Spleen (tissue), 11 donors: ENCODE measurements at regions not wholly inside any gene's neighbourhood (a gene's known extent, or its start where the extent isn't known, plus 50 kb on each side); places are given as distances from the start of the nearest gene placed in this dataset.

Source experiments
- DNase-seq: peaks from one replicate; pipeline ENCODE4 v3.0.0-alpha.2; 2020
- H3K27ac ChIP-seq, 8 donors: fragments of 200-600 bp; sonication (generic) in 7 of 8; 1 replicate in 4 of 8; 2 replicates in 4 of 8; pipeline versions ENCODE4 v1.5.0 to v1.8.0; 2016 to 2021; ENCODE audit warnings: inconsistent platforms in 4 of 8, mild to moderate bottlenecking in 4 of 8, moderate library complexity in 1 of 8
- H3K27me3 ChIP-seq, 7 donors: fragments of 200-600 bp; sonication (generic) in 6 of 7; replicated peaks in 1 of 7; 1 replicate in 4 of 7; 2 replicates in 3 of 7; pipeline versions ENCODE4 v1.5.0 to v1.8.0; 2016 to 2021; ENCODE audit warnings: inconsistent platforms in 3 of 7, mild to moderate bottlenecking in 1 of 7
- H3K36me3 ChIP-seq, 6 donors: fragments of 200-600 bp; sonication (generic) in 5 of 6; 1 replicate in 4 of 6; 2 replicates in 2 of 6; pipeline versions ENCODE4 v1.5.0 to v1.8.0; 2016 to 2021; ENCODE audit warnings: inconsistent platforms in 2 of 6
- H3K4me1 ChIP-seq, 6 donors: fragments of 200-600 bp; sonication (generic) in 5 of 6; 1 replicate in 3 of 6; 2 replicates in 3 of 6; pipeline versions ENCODE4 v1.5.0 to v1.8.0; 2016 to 2021; ENCODE audit warnings: inconsistent platforms in 3 of 6
- H3K4me3 ChIP-seq, 8 donors: fragments of 200-600 bp; sonication (generic) in 7 of 8; 1 replicate in 4 of 8; 2 replicates in 4 of 8; pipeline versions ENCODE4 v1.5.0 to v1.8.0; 2016 to 2021; ENCODE audit warnings: inconsistent platforms in 4 of 8, mild to moderate bottlenecking in 4 of 8, moderate library complexity in 2 of 8
- H3K9me3 ChIP-seq, 8 donors: fragments of 200-600 bp; sonication (generic) in 7 of 8; 1 replicate in 4 of 8; 2 replicates in 4 of 8; pipeline versions ENCODE4 v1.5.0 to v1.8.0; 2016 to 2021; ENCODE audit warnings: inconsistent platforms in 4 of 8
- POLR2A ChIP-seq, 3 donors: fragments of 450-650 bp; IDR thresholded peaks; one replicate each; pipeline ENCODE4 v1.5.1; 2017; ENCODE audit warnings: antibody characterized with exemption in 3 of 3, mild to moderate bottlenecking in 1 of 3
- POLR2AphosphoS5 ChIP-seq, 3 donors: sonication (generic); formaldehyde crosslinking; IDR thresholded peaks; one replicate each; pipeline ENCODE4 v1.5.1; 2017; ENCODE audit warnings: antibody characterized with exemption in 3 of 3
- WGBS, 5 donors: extraction: QIAGEN DNeasy Blood & Tissue Kit in 3 of 5; methylation state at CpG; one replicate each; pipeline versions ENCODE4 v1.1.5 to v1.1.7; 2013 to 2018; 5-methylcytosine and 5-hydroxymethylcytosine counted together
- intact Hi-C: fragments of 100-400 bp; cut with DNase I; formaldehyde crosslinking; loops from one replicate; pipeline ENCODE4 v1.15.0; 2023; ENCODE audit warnings: low total_unique reads
- TF ChIP-seq, protein P1 (sequence below), 11 experiments: fragments of 200-600 bp in 7 of 11; fragments of 450-650 bp in 4 of 11; sonication (generic) in 4 of 11; IDR thresholded peaks in 8 of 11; conservative IDR thresholded peaks in 3 of 11; 1 replicate in 7 of 11; 2 replicates in 4 of 11; pipeline versions ENCODE4 v1.4.0 to v1.8.0; 2016 to 2021; ENCODE audit warnings: antibody characterized with exemption in 11 of 11, inconsistent platforms in 4 of 11, mild to moderate bottlenecking in 1 of 11
- donor health status: healthy with polysubstance abuse.
- donor health status: DM: no; HTN: no; CAD: no; lungs with moderate emphysema.
- donor health status: DM: no; HTN: no; CAD: no.
- donor health status: Bipolar disorder and iron deficiency.
- donor health status: healthy.
- donor health status: DM: no; HTN: no; CAD: no.
- donor health status: DM: yes; HTN: yes; CAD: no.

DNA sequence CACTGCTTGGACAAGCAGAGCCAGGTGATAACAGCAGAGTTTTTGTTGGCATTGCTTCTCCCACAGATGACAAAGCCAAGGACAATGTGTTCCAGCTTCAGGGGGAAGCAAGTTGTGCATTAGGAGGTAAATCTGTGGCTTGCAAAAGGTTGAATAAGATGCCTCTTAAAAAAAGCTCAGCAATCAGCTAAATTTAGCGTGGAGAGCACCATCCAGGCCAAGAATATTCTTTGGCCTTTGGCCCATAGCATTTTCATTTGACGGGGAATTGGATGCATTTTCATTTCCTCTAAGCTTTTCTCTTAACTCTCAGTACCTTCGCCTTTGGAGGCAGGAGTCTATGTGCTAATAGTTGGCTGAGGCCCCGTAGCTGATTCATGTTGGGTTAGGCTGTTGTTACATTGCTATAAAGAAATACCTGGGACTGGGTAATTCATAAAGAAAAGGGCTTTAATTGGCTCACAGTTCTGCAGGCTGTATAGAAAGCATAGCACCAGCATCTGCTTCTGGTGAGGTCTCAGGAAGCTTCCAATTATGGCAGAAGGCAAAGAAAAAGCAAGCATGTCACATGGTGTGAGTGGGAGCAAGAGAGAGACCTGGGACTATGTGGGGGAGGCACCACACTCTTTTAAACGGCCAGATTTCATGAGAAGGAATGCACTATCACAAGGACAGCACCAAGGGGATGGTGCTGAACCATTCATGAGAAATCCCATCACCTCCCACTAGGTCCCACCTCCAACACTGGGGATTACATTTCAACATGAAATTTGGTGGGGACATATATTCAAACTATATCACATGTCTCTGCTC is 350.1 kb upstream of the C11orf87 start:
- Histone ChIP-seq H3K4me3 (no peak overlapping the region), H3K36me3 (no peaks in the 10 kb centered on the region), H3K4me1 (no peaks in the 10 kb centered on the region), H3K27me3 (no peaks in the 10 kb centered on the region), H3K27ac (no peak overlapping the region), H3K9me3 (peaks cover 0 to 22% (median 12%) of the 10 kb centered on the region in 8 donors)
- TF ChIP-seq, protein P1, sequence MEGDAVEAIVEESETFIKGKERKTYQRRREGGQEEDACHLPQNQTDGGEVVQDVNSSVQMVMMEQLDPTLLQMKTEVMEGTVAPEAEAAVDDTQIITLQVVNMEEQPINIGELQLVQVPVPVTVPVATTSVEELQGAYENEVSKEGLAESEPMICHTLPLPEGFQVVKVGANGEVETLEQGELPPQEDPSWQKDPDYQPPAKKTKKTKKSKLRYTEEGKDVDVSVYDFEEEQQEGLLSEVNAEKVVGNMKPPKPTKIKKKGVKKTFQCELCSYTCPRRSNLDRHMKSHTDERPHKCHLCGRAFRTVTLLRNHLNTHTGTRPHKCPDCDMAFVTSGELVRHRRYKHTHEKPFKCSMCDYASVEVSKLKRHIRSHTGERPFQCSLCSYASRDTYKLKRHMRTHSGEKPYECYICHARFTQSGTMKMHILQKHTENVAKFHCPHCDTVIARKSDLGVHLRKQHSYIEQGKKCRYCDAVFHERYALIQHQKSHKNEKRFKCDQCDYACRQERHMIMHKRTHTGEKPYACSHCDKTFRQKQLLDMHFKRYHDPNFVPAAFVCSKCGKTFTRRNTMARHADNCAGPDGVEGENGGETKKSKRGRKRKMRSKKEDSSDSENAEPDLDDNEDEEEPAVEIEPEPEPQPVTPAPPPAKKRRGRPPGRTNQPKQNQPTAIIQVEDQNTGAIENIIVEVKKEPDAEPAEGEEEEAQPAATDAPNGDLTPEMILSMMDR (IDR thresholded peaks at IDR 0.05 in 8 of 11, conservative IDR thresholded peaks at IDR 0.05 in 3 of 11) = no peak
- TF ChIP-seq POLR2A (IDR thresholded peaks at IDR 0.05) = no peak
- DNase-seq = no peak
- WGBS, 5 donors = 55 to 68% (median 65%) methylated on average over 5 of the region's 5 CpGs
- intact Hi-C loops = no loop called here

DNA sequence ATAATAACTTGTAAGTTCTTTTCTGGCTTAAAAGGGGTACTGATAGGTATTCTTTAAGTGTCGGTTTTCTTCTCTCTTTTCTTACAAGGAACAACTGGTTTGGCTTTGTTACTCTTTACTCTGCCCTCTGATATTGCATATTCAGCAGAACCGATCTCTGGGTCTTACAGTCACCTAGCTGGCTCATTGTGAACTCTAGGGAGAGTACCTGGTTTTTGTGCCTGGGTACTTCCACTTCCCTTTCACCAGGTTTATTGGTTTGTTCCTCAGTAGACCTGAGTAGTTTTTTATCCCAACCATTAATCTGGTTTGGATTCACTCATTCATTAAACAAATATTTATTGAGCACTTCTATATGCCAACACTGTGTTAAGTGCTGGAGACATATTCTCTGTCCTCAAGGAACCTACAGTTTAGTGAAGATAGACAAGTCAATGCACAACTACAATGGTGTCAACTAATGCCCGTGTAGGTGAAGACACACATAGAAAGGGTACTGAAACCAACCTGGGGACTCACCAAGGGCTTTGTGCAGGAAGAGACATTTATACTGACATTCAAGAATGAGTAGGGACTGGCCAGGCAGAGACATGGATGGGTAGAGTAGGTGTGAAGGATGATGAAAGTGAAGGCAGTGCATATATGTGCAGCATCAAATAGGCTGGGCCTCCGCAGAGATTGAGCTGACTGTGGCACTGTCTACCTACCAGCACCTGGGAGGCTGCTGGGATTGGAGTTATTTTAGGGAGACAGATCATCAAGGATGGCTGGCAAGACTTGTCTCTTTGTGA is 348.8 kb upstream of the C11orf87 start:
- 74 to 96% (median 89%) methylated on average over 4 of the region's 4 CpGs for WGBS, 5 donors
- Histone ChIP-seq H3K36me3 (no peaks in the 10 kb centered on the region), H3K9me3 (peaks cover 0 to 22% (median 12%) of the 10 kb centered on the region in 8 donors), H3K4me1 (no peaks in the 10 kb centered on the region), H3K27ac (no peak overlapping the region), H3K27me3 (no peaks in the 10 kb centered on the region), H3K4me3 (no peak overlapping the region)
- no peak for DNase-seq
- intact Hi-C loops = no loop called here
- TF ChIP-seq, protein P1 (IDR thresholded peaks at IDR 0.05 in 8 of 11, conservative IDR thresholded peaks at IDR 0.05 in 3 of 11) = no peak
- TF ChIP-seq POLR2AphosphoS5 (IDR thresholded peaks at IDR 0.05) (no peak), POLR2A (IDR thresholded peaks at IDR 0.05) (no peak)

DNA sequence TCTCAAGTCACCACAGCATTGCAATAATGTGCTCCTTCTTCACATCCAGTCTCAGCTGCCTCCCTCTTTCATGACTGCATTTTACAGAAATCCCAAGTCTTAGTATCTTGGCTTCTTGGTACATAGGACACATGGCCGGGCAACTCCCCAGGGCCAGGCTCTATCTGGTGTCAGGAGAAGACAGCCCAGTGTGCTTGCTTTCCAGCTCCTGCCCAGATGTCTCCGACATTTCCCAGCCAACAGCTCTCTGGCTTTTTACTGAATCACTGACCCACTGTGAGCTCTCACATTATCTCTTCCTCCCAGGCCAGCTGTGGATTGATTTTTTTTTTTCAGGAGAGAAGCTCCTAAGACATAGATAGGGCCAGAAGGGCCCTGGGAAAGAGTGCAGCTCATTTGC is 346.0 kb upstream of the C11orf87 start:
- intact Hi-C loops = no loop called here
- Histone ChIP-seq H3K36me3 (no peaks in the 10 kb centered on the region), H3K4me1 (no peaks in the 10 kb centered on the region), H3K27me3 (no peaks in the 10 kb centered on the region), H3K27ac (no peak overlapping the region), H3K9me3 (peaks cover 0 to 11% (median 2%) of the 10 kb centered on the region in 8 donors), H3K4me3 (no peak overlapping the region)
- TF ChIP-seq POLR2AphosphoS5 (IDR thresholded peaks at IDR 0.05) (no peak), POLR2A (IDR thresholded peaks at IDR 0.05) (no peak)
- TF ChIP-seq, protein P1 (IDR thresholded peaks at IDR 0.05 in 8 of 11, conservative IDR thresholded peaks at IDR 0.05 in 3 of 11) = no peak
- 76 to 89% (median 82%) methylated on average over 2 of the region's 2 CpGs for WGBS, 5 donors
- no peak for DNase-seq

DNA sequence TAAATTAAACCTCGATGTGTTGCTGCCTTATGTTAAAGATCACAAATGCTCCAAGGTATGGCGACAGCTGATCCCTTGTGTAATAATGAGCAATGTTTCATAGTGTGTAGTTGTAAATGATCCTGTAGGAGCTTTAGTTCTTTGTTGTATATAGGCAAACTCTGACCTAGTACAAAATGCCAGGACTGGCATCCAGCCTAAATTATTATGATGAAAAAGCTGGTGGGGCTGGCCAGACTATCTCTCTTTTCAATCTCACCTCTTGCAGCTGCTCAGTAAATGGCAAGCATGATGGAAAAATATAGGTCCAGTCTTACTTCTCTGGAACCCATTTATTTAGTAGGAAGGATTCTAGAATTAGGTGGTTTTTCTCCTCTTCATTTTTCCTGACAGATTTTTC is 345.1 kb upstream of the C11orf87 start:
- H3K27ac ChIP-seq = no peak overlapping the region
- 78 to 90% (median 81%) methylated on average over 2 of the region's 2 CpGs for WGBS, 5 donors

More for the DNA sequence above, 345.1 kb upstream of the C11orf87 start:
- H3K9me3 ChIP-seq = peaks cover 0 to 5% (median 0%) of the 10 kb centered on the region in 8 donors
- intact Hi-C loops = no loop called here
- no peak for TF ChIP-seq POLR2AphosphoS5 (IDR thresholded peaks at IDR 0.05)
- TF ChIP-seq POLR2A (IDR thresholded peaks at IDR 0.05) = no peak
- TF ChIP-seq, protein P1 (IDR thresholded peaks at IDR 0.05 in 8 of 11, conservative IDR thresholded peaks at IDR 0.05 in 3 of 11) = no peak
- H3K4me1 ChIP-seq = no peaks in the 10 kb centered on the region
- DNase-seq = no peak
- no peaks in the 10 kb centered on the region for H3K36me3 ChIP-seq
- H3K4me3 ChIP-seq = no peak overlapping the region
- H3K27me3 ChIP-seq = no peaks in the 10 kb centered on the region
